ENCODE measurements at regions not wholly inside any gene's neighbourhood (a gene's known extent, or its start where the extent isn't known, plus 50 kb on each side); places are given as distances from the start of the nearest gene placed in this dataset.
A peak's percentile ranks its signal among the peaks of the same experiment; 100 is the strongest.

DNA sequence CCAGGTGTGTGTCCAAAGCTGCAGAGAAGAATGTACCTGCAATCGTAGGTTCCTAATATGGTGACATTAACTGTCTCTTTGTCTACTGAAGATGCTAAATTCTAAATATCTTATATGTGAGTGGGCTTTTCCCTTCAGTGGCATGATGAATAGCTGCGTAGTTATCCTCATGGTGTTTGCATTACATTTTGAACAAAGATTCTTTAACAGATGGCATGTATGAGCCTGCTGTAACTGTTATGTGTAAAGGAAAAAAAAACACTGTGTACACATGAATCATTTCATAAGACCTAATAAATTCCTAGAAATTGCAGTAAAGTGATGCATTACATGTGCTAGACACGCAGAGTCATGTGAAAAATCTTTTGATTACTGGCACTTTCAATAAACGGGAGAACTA is 288.0 kb downstream of the SH2D1A start:
- FAIRE-seq (no peak), DNase-seq (ENCODE audit: insufficient read length) (no peak)
- TF ChIP-seq POLR2AphosphoS5 (IDR thresholded peaks at IDR 0.05; ENCODE audit: low read depth, low read length) (no peak), TAF1 (IDR thresholded peaks at IDR 0.05; ENCODE audit: borderline replicate concordance, low read depth, low read length) (no peak), POLR2A (IDR thresholded peaks at IDR 0.05; ENCODE audit: low read depth, low read length) (no peak)

DNA sequence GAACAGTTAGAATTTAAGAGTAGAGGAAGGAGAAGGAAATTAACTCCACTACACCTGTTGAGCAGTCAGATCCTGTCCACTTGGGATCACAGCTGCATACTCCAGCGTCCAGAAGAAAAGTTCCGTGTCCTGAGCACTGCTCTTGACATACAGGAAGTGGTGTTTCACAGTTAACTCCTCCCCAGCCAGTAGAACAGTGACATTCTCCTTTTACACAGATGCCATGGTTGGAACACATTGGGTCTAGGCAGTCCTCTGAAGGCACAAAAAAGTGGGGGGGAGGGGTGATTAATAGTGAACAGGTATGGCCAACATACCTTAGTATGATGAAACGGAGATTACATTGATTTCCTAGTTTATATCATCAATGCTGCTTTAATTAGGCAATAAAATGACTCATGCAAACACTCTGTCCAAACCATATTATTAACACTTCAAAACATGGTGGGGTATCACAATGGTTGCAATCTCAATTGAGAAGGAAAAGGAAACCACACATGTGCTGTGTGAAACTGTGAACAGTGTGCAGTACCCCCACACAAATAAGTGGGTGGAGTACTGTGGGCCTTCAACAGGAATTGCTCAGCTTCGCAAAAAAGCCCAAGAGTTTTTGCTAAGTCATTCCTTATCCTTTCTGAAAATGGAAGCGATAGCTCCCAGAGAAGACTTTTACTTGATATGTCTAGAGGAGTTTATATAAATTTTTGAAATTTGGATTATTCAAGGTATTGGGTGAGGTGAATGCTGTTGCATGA is 295.6 kb downstream of the SH2D1A start:
- TF ChIP-seq TAF1 (IDR thresholded peaks at IDR 0.05; ENCODE audit: borderline replicate concordance, low read depth, low read length) (no peak), POLR2AphosphoS5 (IDR thresholded peaks at IDR 0.05; ENCODE audit: low read depth, low read length) (no peak), POLR2A (IDR thresholded peaks at IDR 0.05; ENCODE audit: low read depth, low read length) (no peak)
- DNase-seq (ENCODE audit: insufficient read length) (no peak), FAIRE-seq (peak; percentile 5)

DNA sequence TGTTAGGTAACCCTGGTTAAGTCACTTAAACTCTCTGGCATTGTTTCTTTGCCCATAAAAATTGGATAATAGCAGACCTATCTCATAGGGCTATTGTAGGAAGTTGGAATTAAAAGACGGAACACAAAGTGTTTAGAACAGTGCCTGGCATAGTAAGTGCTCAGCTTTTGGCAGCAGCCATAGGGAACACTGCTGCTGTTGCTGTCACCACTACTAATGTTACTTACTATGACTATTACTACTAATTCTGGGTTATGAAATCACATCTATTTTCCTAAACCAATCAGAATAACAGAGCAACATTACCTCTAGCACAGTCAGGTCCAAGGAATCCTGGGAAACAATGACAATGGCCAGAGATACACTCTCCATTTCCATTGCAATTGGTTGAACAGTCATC is 300.0 kb downstream of the SH2D1A start:
- no peak for FAIRE-seq
- TF ChIP-seq POLR2A (IDR thresholded peaks at IDR 0.05; ENCODE audit: low read depth, low read length) (no peak), TAF1 (IDR thresholded peaks at IDR 0.05; ENCODE audit: borderline replicate concordance, low read depth, low read length) (no peak), POLR2AphosphoS5 (IDR thresholded peaks at IDR 0.05; ENCODE audit: low read depth, low read length) (no peak)
- no peak for DNase-seq (ENCODE audit: insufficient read length)

DNA sequence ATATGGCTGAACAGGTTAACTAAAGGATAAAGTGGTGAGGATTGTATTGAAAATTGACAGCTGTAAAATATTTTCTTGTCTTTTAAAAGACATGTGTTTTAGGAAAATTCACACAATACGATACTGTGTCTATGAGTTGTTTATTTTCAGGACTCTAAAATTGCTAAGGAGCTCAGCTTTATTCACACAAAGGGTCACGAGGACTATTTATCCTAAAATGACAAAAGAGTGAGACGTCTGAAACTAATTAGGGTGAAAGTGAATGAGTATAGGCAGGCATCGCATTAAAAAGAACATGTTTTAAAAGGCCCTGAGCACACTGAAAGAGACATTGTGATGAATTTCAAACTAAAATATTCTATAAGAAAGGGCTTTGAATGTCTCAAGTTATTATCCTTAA is 304.7 kb downstream of the SH2D1A start:
- TF ChIP-seq TAF1 (IDR thresholded peaks at IDR 0.05; ENCODE audit: borderline replicate concordance, low read depth, low read length) (no peak), POLR2AphosphoS5 (IDR thresholded peaks at IDR 0.05; ENCODE audit: low read depth, low read length) (no peak), POLR2A (IDR thresholded peaks at IDR 0.05; ENCODE audit: low read depth, low read length) (no peak)
- DNase-seq (ENCODE audit: insufficient read length) (no peak), FAIRE-seq (no peak)

DNA sequence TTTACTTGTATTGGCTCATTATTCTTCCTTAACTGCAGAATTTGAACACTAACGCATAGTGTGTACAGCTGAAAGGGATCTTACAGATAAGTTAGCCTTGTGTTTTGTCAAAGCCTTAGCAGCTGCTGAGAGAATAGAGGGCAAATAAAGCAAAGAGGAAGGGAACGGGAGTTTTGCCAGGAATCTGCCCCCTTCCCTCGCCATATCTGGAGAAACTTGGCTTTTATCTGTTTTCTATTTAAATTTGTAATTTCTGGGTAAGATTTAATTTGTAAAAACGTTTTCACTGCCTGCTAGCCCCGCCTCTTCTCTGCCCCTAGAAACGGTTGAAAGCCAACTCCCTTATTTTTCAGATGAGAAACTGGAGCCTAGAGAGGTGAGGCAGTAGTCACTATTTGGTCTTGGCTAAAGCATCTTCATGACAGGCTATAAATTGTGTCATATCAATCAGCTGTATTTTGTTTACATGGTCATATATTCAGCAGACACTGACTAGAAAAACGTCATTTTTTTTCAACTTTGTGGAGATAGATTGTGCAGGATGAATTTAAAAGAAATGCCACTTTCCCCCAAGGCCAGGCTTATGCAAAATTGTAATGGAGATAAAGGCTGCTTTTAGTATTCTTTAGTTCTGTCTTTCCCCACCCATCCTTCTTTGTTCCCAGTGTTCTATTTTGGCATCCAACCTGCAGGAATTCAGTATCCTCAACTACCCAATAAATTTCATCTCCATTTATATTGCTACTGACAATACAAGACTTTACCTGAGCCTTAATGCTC is 319.4 kb downstream of the SH2D1A start:
- DNase-seq (ENCODE audit: insufficient read length): no peak
- FAIRE-seq: no peak
- no peak for TF ChIP-seq POLR2AphosphoS5 (IDR thresholded peaks at IDR 0.05; ENCODE audit: low read depth, low read length)

DNA sequence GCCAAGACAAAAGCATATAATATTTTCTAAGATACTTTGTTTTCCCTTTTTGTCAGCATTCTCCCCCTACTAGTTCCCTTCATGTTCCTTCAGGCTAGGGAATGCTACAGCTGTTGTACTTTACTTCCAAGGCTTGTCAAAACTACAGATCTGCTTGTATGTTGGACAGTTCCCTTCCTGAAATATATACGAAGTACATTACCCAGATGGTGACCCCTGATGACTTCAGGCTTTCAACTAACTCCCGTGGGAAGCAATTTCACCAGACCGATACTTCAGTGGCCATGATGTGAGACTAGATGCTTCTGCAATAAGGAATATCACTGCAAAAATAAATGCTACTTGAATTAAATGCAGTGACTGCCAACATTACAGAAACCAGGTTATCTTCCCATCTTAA is 332.8 kb downstream of the SH2D1A start:
- no peak for TF ChIP-seq POLR2AphosphoS5 (IDR thresholded peaks at IDR 0.05; ENCODE audit: low read depth, low read length)
- DNase-seq (ENCODE audit: insufficient read length) (no peak), FAIRE-seq (no peak)

DNA sequence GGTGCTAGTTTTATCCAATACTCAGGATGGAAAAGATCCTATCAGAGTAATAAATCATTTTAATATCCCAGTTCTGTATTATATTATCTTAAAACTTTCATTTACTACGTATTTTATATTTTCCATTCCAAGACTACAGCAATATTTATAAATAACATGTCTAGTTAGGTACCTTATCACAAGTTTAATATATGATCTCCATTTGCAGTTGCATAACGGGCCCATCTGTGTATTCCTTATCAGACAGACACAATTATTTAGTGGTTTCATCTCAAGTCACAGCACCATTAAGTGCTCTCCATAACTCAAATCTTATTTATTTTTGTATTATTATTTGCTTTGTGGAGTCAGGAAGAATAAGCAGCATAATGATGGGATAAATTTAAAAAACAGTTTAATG is 333.9 kb downstream of the SH2D1A start:
- no peak for DNase-seq (ENCODE audit: insufficient read length)
- TF ChIP-seq POLR2A (IDR thresholded peaks at IDR 0.05; ENCODE audit: low read depth, low read length) (no peak), POLR2AphosphoS5 (IDR thresholded peaks at IDR 0.05; ENCODE audit: low read depth, low read length) (no peak), TAF1 (IDR thresholded peaks at IDR 0.05; ENCODE audit: borderline replicate concordance, low read depth, low read length) (no peak)
- FAIRE-seq: no peak

DNA sequence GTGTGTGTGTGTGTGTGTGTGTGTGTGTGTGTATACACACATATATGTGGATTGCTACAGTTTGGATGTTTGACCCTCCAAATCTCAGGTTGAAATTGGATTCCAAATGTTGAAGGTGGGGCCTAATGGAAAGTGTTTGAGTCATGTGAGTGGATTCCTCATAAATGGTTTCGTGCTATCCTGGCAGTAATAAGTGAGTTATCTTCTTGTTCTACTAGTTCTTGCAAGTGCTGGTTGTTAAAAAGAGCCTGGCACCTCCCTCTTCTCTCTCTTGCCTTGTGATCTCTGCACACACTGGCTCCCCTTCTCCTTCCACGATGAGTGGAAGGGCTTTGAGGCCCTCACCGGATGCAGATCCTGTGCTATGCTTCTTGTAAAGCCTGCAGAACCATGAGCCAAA is 344.1 kb downstream of the SH2D1A start:
- no peak for FAIRE-seq
- TF ChIP-seq POLR2AphosphoS5 (IDR thresholded peaks at IDR 0.05; ENCODE audit: low read depth, low read length): no peak
- TF ChIP-seq TAF1 (IDR thresholded peaks at IDR 0.05; ENCODE audit: borderline replicate concordance, low read depth, low read length): no peak
- no peak for TF ChIP-seq POLR2A (IDR thresholded peaks at IDR 0.05; ENCODE audit: low read depth, low read length)
- no peak for DNase-seq (ENCODE audit: insufficient read length)

DNA sequence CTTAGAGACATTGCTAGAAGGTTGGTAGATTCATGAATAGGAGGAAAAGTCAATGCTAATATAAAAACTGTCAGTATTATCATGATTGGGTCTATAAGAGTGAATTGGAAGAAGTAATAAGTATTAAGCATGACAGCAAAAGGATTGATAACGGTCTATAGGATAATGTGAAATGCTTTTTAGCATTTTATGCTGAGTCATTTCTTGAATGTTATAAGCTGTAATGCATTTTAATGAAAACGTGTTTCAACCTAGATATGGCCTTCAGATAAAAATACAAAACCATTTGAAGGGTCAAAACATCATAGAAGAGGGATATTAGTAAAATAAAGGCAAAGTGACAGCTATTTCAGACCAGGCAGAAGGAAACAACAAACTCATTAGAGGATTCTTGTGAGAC is 353.5 kb downstream of the SH2D1A start:
- FAIRE-seq (no peak), DNase-seq (ENCODE audit: insufficient read length) (no peak)
- TF ChIP-seq POLR2AphosphoS5 (IDR thresholded peaks at IDR 0.05; ENCODE audit: low read depth, low read length): no peak
- no peak for TF ChIP-seq TAF1 (IDR thresholded peaks at IDR 0.05; ENCODE audit: borderline replicate concordance, low read depth, low read length)
- TF ChIP-seq POLR2A (IDR thresholded peaks at IDR 0.05; ENCODE audit: low read depth, low read length): no peak

DNA sequence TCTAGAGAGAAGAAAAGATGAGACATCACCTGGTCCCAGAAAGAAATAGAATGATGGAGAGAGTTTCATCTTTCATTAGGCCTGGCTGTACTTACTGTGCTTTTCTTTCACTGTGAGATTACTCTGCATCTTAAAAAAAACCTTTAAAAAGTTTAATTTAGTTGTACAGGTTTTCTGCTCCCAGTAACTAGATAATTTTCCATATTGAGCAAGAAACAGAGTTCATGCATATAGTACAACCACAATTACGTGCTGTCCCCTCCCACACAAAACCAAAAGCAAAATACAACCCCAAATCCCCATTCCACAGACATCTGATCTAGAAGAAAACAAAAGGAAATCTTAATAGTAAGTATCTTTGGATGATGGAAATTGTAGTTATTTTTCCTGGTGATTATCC is 371.2 kb downstream of the SH2D1A start:
- no peak for DNase-seq (ENCODE audit: insufficient read length)
- no peak for TF ChIP-seq POLR2AphosphoS5 (IDR thresholded peaks at IDR 0.05; ENCODE audit: low read depth, low read length)
- no peak for TF ChIP-seq TAF1 (IDR thresholded peaks at IDR 0.05; ENCODE audit: borderline replicate concordance, low read depth, low read length)
- no peak for TF ChIP-seq POLR2A (IDR thresholded peaks at IDR 0.05; ENCODE audit: low read depth, low read length)
- FAIRE-seq: no peak

DNA sequence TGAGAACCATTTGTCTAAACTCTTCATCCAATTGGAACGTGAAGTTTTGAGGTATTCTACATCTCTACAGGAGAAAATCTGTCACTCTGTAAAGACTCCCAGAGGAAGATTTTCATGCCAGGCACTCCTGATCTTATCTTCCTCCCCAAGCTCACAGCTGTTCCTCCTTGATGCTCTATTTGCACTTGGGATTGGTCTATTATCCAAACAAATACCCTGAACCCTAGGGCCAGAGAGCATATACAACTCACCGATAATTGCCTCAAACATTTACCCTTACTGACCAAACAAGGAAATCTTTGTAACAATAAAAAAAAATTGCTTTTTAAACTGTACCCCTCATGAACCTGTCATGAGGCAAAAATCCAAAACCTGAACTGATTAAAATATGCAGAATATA is 372.7 kb downstream of the SH2D1A start:
- DNase-seq (ENCODE audit: insufficient read length): no peak
- no peak for FAIRE-seq
- TF ChIP-seq POLR2AphosphoS5 (IDR thresholded peaks at IDR 0.05; ENCODE audit: low read depth, low read length): no peak
- no peak for TF ChIP-seq TAF1 (IDR thresholded peaks at IDR 0.05; ENCODE audit: borderline replicate concordance, low read depth, low read length)
- TF ChIP-seq POLR2A (IDR thresholded peaks at IDR 0.05; ENCODE audit: low read depth, low read length): no peak

DNA sequence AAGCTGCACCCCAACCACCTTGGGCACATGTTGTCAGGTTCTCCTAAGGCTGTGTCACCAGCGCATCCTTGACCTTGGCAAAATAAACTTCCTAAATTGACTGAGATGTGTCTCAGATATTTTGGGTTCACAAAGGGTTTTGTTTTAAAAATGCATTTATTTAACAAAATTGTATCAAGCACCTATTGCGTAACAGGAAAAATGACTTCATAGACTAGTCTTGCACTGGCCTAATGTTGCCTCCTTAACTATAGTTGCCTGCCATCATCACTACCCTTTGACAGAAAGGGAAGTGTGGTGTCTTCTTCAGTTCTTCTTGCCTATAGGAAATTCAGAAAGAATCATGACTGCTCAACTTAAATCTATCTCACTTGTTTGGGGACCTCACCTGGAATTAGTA is 374.2 kb downstream of the SH2D1A start:
- FAIRE-seq (no peak), DNase-seq (ENCODE audit: insufficient read length) (no peak)
- TF ChIP-seq TAF1 (IDR thresholded peaks at IDR 0.05; ENCODE audit: borderline replicate concordance, low read depth, low read length) (no peak), POLR2AphosphoS5 (IDR thresholded peaks at IDR 0.05; ENCODE audit: low read depth, low read length) (no peak), POLR2A (IDR thresholded peaks at IDR 0.05; ENCODE audit: low read depth, low read length) (no peak)

Measured in GM12892 (cell line).